Activated CD4-positive, alpha-beta T cell treated with anti-CD3 and anti-CD28 coated beads for 36 hours (primary cell): ENCODE measurements at regions not wholly inside any gene's neighbourhood (a gene's known extent, or its start where the extent isn't known, plus 50 kb on each side); places are given as distances from the start of the nearest gene placed in this dataset.
"Not testable (repeated sequence)": the region's sequence is repeated elsewhere in the genome, so short reads cannot be mapped to it uniquely, and the experiment has no call there.

Source experiments
- ATAC-seq: fragments of 200-7000 bp; cut with Tn5 transposase; one replicate; pipeline ENCODE4 v1.10.0; 2021; ENCODE audit warnings: mild to moderate bottlenecking, moderate library complexity
- CTCF ChIA-PET: fragments of 350-600 bp; sonication (Branson Sonifier 250); formaldehyde crosslinking; loops from one replicate; lab custom pipeline; 2021; ENCODE audit warnings: antibody characterized with exemption; lab: Charles Lee
- POLR2A ChIA-PET: fragments of 350-600 bp; sonication (Branson Sonifier 250); formaldehyde crosslinking; loops from one replicate; lab custom pipeline; 2021; ENCODE audit warnings: antibody characterized with exemption, inconsistent platforms; lab: Charles Lee
- DNase-seq: peaks from one replicate; pipeline ENCODE4 v3.0.0-alpha.2; 2020
- H3K27ac Mint-ChIP-seq: one replicate; pipeline ENCODE4 v1.8.0; 2021; ENCODE audit warnings: mixed read lengths
- H3K27me3 Mint-ChIP-seq: one replicate; pipeline ENCODE4 v1.8.0; 2021; ENCODE audit warnings: mixed read lengths
- H3K36me3 Mint-ChIP-seq: one replicate; pipeline ENCODE4 v1.8.0; 2021; ENCODE audit warnings: low read depth, mixed read lengths
- H3K4me1 Mint-ChIP-seq: one replicate; pipeline ENCODE4 v1.8.0; 2021; ENCODE audit warnings: mixed read lengths
- H3K4me3 Mint-ChIP-seq: one replicate; pipeline ENCODE4 v1.8.0; 2021; ENCODE audit warnings: mild to moderate bottlenecking, moderate library complexity, mixed read lengths
- H3K9me3 Mint-ChIP-seq: one replicate; pipeline ENCODE4 v1.8.0; 2021; ENCODE audit warnings: low read depth, mixed read lengths
- intact Hi-C, 2 experiments: fragments of 100-400 bp; cut with DNase I in 1 of 2; cut with micrococcal nuclease in 1 of 2; formaldehyde crosslinking; loops; one replicate each; pipeline versions ENCODE4 v1.14.2 to v1.15.1; 2022 to 2024; cut with DNase I, micrococcal nuclease

DNA sequence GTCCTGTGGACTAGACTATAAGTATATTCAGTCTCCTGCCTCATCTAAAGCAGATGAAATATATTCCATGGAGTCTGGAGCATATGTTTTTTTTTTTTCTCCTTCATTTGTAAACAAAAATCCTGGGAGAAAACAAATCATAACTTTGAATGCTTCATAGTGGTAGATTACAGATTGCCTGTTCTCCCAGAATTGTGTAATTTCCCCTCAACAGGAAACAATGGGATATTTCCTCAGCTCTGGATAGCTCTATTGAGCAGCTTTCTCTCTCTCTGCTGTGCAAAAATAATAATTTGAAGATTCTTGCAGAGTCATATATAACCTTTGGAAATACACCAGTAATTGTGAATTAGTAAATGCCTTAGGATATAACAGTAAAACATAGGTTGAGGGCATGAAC is 1406.6 kb upstream of the ACVR2A start:
- H3K27me3 Mint-ChIP-seq = no peaks in the 10 kb centered on the region
- DNase-seq (no peak), ATAC-seq (no peak)
- H3K4me3 Mint-ChIP-seq = no peak overlapping the region
- ChIA-PET POLR2A (no interaction called here), CTCF (interaction anchor here (0.6 kb wide), 1 partner anchor 299 kb away, joined by 3 read pairs; no protein-coding TSS in a partner anchor)
- intact Hi-C loops = no loop called here
- H3K4me1 Mint-ChIP-seq = no peaks in the 10 kb centered on the region
- no peaks in the 10 kb centered on the region for H3K9me3 Mint-ChIP-seq
- H3K27ac Mint-ChIP-seq = no peak overlapping the region
- no peaks in the 10 kb centered on the region for H3K36me3 Mint-ChIP-seq

DNA sequence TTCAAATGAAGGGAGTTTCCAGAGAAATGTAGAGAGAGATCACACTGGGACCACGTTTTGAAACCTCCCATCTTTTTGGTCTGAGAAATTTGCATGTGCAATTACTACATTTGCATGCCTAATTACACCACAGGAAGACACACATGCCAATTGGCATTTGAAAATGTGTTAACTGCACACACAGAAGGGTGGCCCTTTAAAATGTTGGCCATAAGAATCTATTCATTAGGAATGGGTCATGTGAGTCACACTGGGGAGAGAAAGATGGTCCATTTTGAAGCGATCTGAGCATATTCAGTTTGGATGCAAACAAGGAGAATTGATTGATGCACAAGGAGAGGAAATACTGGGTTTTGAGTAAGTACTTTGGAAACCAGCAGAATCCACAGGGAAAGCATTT is 1407.1 kb upstream of the ACVR2A start:
- ChIA-PET POLR2A (no interaction called here), CTCF (no interaction called here)
- intact Hi-C loops = no loop called here
- no peaks in the 10 kb centered on the region for H3K27me3 Mint-ChIP-seq
- no peaks in the 10 kb centered on the region for H3K36me3 Mint-ChIP-seq
- no peaks in the 10 kb centered on the region for H3K4me1 Mint-ChIP-seq
- ATAC-seq = no peak
- H3K27ac Mint-ChIP-seq = no peak overlapping the region
- H3K9me3 Mint-ChIP-seq = no peaks in the 10 kb centered on the region
- DNase-seq = no peak
- H3K4me3 Mint-ChIP-seq = no peak overlapping the region

- no peak overlapping the region for H3K27ac Mint-ChIP-seq
- ATAC-seq (no peak), DNase-seq (no peak)
- intact Hi-C loops = no loop called here
- no peak overlapping the region for H3K4me3 Mint-ChIP-seq
- H3K36me3 Mint-ChIP-seq = no peaks in the 10 kb centered on the region
- ChIA-PET CTCF (no interaction called here), POLR2A (no interaction called here)
- H3K9me3 Mint-ChIP-seq = no peaks in the 10 kb centered on the region
- H3K4me1 Mint-ChIP-seq = no peaks in the 10 kb centered on the region
- no peaks in the 10 kb centered on the region for H3K27me3 Mint-ChIP-seq
Observed at GRCh38 chr2:146433116-146433875, 1411.5 kb upstream of the ACVR2A start.

DNA sequence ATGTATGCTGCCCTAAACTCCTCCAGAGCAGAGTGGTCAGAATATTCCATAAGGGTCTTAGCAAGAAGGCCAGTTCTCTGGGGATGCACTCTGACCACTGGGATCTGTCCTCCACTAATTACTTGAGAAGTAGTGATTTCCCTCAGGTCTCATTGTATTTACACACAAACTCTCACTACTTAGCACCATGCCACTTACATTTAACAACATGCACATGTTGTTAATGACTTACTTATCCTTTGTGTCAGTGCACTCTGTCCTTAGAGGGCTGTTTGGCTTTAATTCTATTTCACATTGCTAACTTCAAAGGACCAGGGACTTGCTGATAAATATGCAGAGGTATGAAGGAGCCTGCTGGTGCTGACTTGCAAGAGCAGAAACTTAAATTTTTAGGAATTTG is 1415.5 kb upstream of the ACVR2A start:
- no peak overlapping the region for H3K27ac Mint-ChIP-seq
- H3K4me3 Mint-ChIP-seq = no peak overlapping the region

GRCh38 chr2:146417942-146418341 is 1426.9 kb upstream of the ACVR2A start:
- Mint-ChIP-seq H3K36me3 (no peaks in the 10 kb centered on the region), H3K4me1 (no peaks in the 10 kb centered on the region), H3K27ac (no peak overlapping the region), H3K4me3 (no peak overlapping the region), H3K9me3 (no peaks in the 10 kb centered on the region), H3K27me3 (no peaks in the 10 kb centered on the region)
- POLR2A ChIA-PET = no interaction called here
- ATAC-seq = no peak
- CTCF ChIA-PET = no interaction called here
- intact Hi-C loops = no loop called here
- DNase-seq = no peak

More for the DNA sequence above, 1415.5 kb upstream of the ACVR2A start:
- ChIA-PET CTCF (no interaction called here), POLR2A (no interaction called here)
- intact Hi-C loops = no loop called here
- no peak for ATAC-seq
- Mint-ChIP-seq H3K4me1 (no peaks in the 10 kb centered on the region), H3K27me3 (no peaks in the 10 kb centered on the region), H3K36me3 (no peaks in the 10 kb centered on the region), H3K9me3 (no peaks in the 10 kb centered on the region)
- DNase-seq = no peak

GRCh38 chr2:146415291-146415690 is 1429.5 kb upstream of the ACVR2A start:
- no peaks in the 10 kb centered on the region for H3K9me3 Mint-ChIP-seq
- H3K4me1 Mint-ChIP-seq = no peaks in the 10 kb centered on the region
- CTCF ChIA-PET = no interaction called here
- intact Hi-C loops = no loop called here
- H3K36me3 Mint-ChIP-seq = no peaks in the 10 kb centered on the region
- no peak overlapping the region for H3K27ac Mint-ChIP-seq
- ATAC-seq (no peak), DNase-seq (no peak)
- no peak overlapping the region for H3K4me3 Mint-ChIP-seq
- no peaks in the 10 kb centered on the region for H3K27me3 Mint-ChIP-seq
- POLR2A ChIA-PET = no interaction called here

DNA sequence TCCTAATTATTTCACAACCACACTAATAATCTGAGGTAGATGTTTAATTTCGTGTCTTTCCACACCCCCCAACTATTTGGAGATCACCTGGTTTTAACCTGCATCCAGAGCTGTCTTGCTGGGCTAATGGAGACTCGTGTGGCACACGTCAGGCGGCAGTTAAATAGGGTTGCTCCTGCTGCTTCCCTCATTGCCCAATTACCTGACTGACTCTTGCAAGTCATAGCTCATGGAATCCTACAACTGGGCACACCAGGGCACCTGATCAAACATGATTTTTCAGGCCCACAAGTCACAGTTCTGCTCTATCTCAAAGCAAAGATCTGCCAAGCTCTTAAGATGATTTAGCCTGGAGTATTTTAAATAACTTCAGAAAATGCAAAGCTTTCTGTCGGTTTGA is 1430.4 kb upstream of the ACVR2A start:
- H3K36me3 Mint-ChIP-seq = no peaks in the 10 kb centered on the region
- ATAC-seq (no peak), DNase-seq (no peak)
- ChIA-PET CTCF (no interaction called here), POLR2A (no interaction called here)
- intact Hi-C loops = no loop called here
- H3K27me3 Mint-ChIP-seq = no peaks in the 10 kb centered on the region
- no peak overlapping the region for H3K27ac Mint-ChIP-seq
- H3K4me1 Mint-ChIP-seq = no peaks in the 10 kb centered on the region
- no peak overlapping the region for H3K4me3 Mint-ChIP-seq
- H3K9me3 Mint-ChIP-seq = no peaks in the 10 kb centered on the region

DNA sequence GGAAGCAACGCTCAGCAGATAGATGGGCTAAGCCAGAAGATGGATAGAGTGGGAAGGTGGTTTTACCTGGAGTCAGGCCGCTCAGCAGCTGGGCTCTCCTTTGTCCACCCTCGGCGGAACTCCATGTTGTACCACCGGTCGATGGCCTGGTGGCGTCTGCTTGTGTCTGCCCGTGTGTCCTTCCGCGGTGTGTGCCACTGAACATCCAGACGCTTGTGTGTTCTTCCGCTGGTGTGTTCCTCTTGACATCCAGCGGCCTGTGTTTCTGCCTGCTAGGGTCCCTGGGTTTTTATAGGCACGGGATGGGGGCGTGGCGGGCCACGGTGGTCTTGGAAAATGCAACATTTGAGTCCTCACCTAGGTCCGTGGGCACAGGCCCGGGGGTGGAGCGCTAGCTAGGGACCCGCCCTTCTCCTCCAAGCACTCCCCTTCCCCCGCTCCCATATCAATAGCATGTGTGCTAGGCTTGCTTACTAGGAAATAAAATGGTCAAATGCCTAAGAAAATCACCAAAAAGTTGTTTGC is 1431.7 kb upstream of the ACVR2A start:
- Mint-ChIP-seq H3K27ac (no peak overlapping the region), H3K36me3 (no peaks in the 10 kb centered on the region), H3K4me3 (no peak overlapping the region), H3K27me3 (no peaks in the 10 kb centered on the region), H3K9me3 (no peaks in the 10 kb centered on the region), H3K4me1 (no peaks in the 10 kb centered on the region)
- ChIA-PET CTCF (no interaction called here), POLR2A (no interaction called here)
- DNase-seq = no peak
- no peak for ATAC-seq
- intact Hi-C loops = no loop called here

GRCh38 chr2:146412625-146413024 is 1432.2 kb upstream of the ACVR2A start:
- no peak overlapping the region for H3K27ac Mint-ChIP-seq
- ChIA-PET CTCF (no interaction called here), POLR2A (no interaction called here)
- ATAC-seq = no peak
- no peaks in the 10 kb centered on the region for H3K27me3 Mint-ChIP-seq
- H3K4me1 Mint-ChIP-seq = no peaks in the 10 kb centered on the region
- no peak overlapping the region for H3K4me3 Mint-ChIP-seq
- H3K36me3 Mint-ChIP-seq = no peaks in the 10 kb centered on the region
- H3K9me3 Mint-ChIP-seq = no peaks in the 10 kb centered on the region
- intact Hi-C loops = no loop called here
- peak; percentile 10 for DNase-seq

GRCh38 chr2:146405402-146406309 is 1439.2 kb upstream of the ACVR2A start:
- H3K27me3 Mint-ChIP-seq, POLR2A ChIA-PET, H3K36me3 Mint-ChIP-seq: not testable (repeated sequence)

GRCh38 chr2:146403546-146404160 is 1441.2 kb upstream of the ACVR2A start:
- DNase-seq, H3K27ac Mint-ChIP-seq, H3K27me3 Mint-ChIP-seq, H3K36me3 Mint-ChIP-seq, H3K9me3 Mint-ChIP-seq, POLR2A ChIA-PET, H3K4me3 Mint-ChIP-seq, ATAC-seq, intact Hi-C loops, H3K4me1 Mint-ChIP-seq, CTCF ChIA-PET: not testable (repeated sequence)

More at GRCh38 chr2:146405402-146406309, 1439.2 kb upstream of the ACVR2A start:
- H3K4me3 Mint-ChIP-seq, DNase-seq, intact Hi-C loops, CTCF ChIA-PET, H3K27ac Mint-ChIP-seq, H3K9me3 Mint-ChIP-seq, ATAC-seq, H3K4me1 Mint-ChIP-seq: not testable (repeated sequence)
